Uterus (tissue), 3 donors: ENCODE measurements at regions not wholly inside any gene's neighbourhood (a gene's known extent, or its start where the extent isn't known, plus 50 kb on each side); places are given as distances from the start of the nearest gene placed in this dataset.

ENCODE experiments used
- DNase-seq, 2 donors: peaks; one replicate each; pipeline ENCODE4 v3.0.0-alpha.2; 2019 to 2020
- H3K27ac ChIP-seq, 2 donors: fragments of 200-600 bp; sonication (generic); 1 replicate in 1 of 2; 2 replicates in 1 of 2; pipeline ENCODE4 v1.5.1; 2016 to 2018
- H3K27me3 ChIP-seq, 2 donors: fragments of 200-600 bp; sonication (generic); one replicate each; pipeline ENCODE4 v1.5.1; 2018 to 2019; ENCODE audit warnings: control low read depth in 1 of 2
- H3K36me3 ChIP-seq, 2 donors: fragments of 200-600 bp; sonication (generic); one replicate each; pipeline ENCODE4 v1.5.1; 2019; ENCODE audit warnings: control low read depth in 1 of 2
- H3K4me1 ChIP-seq, 2 donors: fragments of 200-600 bp; sonication (generic); one replicate each; pipeline ENCODE4 v1.5.1; 2018 to 2019; ENCODE audit warnings: control low read depth in 1 of 2
- H3K4me3 ChIP-seq, 2 donors: fragments of 200-600 bp; sonication (generic); 1 replicate in 1 of 2; 2 replicates in 1 of 2; pipeline ENCODE4 v1.5.1; 2018 to 2019; ENCODE audit warnings: mild to moderate bottlenecking in 1 of 2
- H3K9me3 ChIP-seq, 2 donors: fragments of 200-600 bp; sonication (generic); one replicate each; pipeline ENCODE4 v1.5.1; 2019; ENCODE audit warnings: control low read depth in 1 of 2
- POLR2A ChIP-seq, 2 donors: fragments of 450-650 bp; IDR thresholded peaks; one replicate each; pipeline ENCODE4 v1.6.1; 2016; ENCODE audit warnings: antibody characterized with exemption in 2 of 2, mild to moderate bottlenecking in 1 of 2, moderate library complexity in 1 of 2
- intact Hi-C: fragments of 100-400 bp; cut with DNase I; formaldehyde crosslinking; loops from one replicate; pipeline ENCODE4 v1.15.1; 2023; ENCODE audit warnings: low total_unique reads
- TF ChIP-seq, protein P1 (sequence below), 4 experiments: fragments of 200-600 bp in 2 of 4; fragments of 450-650 bp in 2 of 4; sonication (generic) in 2 of 4; IDR thresholded peaks; one replicate each; pipeline ENCODE4 v1.5.1; 2016 to 2019; ENCODE audit warnings: antibody characterized with exemption in 4 of 4, mild to moderate bottlenecking in 2 of 4, moderate library complexity in 1 of 4
- donor health status: DM: yes; HTN: yes; CAD: no.

- no peaks in the 10 kb centered on the region for H3K9me3 ChIP-seq
- no peak for DNase-seq
- no peaks in the 10 kb centered on the region for H3K36me3 ChIP-seq
- intact Hi-C loops: no loop called here
- H3K4me1 ChIP-seq: no peaks in the 10 kb centered on the region
- H3K27me3 ChIP-seq: no peaks in the 10 kb centered on the region
- H3K4me3 ChIP-seq: no peak overlapping the region
- H3K27ac ChIP-seq: no peak overlapping the region
- TF ChIP-seq, protein P1, sequence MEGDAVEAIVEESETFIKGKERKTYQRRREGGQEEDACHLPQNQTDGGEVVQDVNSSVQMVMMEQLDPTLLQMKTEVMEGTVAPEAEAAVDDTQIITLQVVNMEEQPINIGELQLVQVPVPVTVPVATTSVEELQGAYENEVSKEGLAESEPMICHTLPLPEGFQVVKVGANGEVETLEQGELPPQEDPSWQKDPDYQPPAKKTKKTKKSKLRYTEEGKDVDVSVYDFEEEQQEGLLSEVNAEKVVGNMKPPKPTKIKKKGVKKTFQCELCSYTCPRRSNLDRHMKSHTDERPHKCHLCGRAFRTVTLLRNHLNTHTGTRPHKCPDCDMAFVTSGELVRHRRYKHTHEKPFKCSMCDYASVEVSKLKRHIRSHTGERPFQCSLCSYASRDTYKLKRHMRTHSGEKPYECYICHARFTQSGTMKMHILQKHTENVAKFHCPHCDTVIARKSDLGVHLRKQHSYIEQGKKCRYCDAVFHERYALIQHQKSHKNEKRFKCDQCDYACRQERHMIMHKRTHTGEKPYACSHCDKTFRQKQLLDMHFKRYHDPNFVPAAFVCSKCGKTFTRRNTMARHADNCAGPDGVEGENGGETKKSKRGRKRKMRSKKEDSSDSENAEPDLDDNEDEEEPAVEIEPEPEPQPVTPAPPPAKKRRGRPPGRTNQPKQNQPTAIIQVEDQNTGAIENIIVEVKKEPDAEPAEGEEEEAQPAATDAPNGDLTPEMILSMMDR (IDR thresholded peaks at IDR 0.05): no peak
- no peak for TF ChIP-seq POLR2A (IDR thresholded peaks at IDR 0.05)
Measured at GRCh38 chr4:57926311-57926710, 816.1 kb upstream of the IGFBP7 start.

DNA sequence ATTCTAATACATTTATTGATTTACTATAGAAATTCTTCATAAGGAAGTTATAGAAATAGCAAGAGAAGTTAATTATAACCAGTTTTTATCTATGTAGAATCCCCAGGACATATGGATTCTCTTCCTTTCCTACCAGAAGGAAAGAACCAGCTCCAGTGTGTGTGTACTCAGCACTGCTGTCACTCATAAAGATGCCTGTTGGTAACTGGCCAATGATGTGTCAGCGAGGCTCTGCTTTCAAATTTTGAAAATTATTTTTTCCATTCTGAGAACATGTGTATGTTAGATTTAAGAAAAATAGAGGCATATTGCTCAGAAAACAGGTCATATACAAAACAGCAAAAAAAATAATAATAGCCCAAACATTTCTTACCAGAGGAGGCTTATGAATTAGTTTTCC is 814.8 kb upstream of the IGFBP7 start:
- no peaks in the 10 kb centered on the region for H3K27me3 ChIP-seq
- no peak overlapping the region for H3K27ac ChIP-seq
- no peaks in the 10 kb centered on the region for H3K9me3 ChIP-seq
- TF ChIP-seq, protein P1 (IDR thresholded peaks at IDR 0.05): no peak
- no peak for TF ChIP-seq POLR2A (IDR thresholded peaks at IDR 0.05)
- intact Hi-C loops: no loop called here
- H3K36me3 ChIP-seq: no peaks in the 10 kb centered on the region
- DNase-seq: no peak
- no peaks in the 10 kb centered on the region for H3K4me1 ChIP-seq
- H3K4me3 ChIP-seq: no peak overlapping the region

- TF ChIP-seq POLR2A (IDR thresholded peaks at IDR 0.05): no peak
- TF ChIP-seq, protein P1 (IDR thresholded peaks at IDR 0.05): no peak
- Histone ChIP-seq H3K27me3 (no peaks in the 10 kb centered on the region), H3K36me3 (no peaks in the 10 kb centered on the region), H3K4me3 (no peak overlapping the region), H3K4me1 (no peaks in the 10 kb centered on the region), H3K27ac (no peak overlapping the region), H3K9me3 (no peaks in the 10 kb centered on the region)
- intact Hi-C loops: no loop called here
- DNase-seq: no peak
Measured at GRCh38 chr4:57916479-57916878, 806.3 kb upstream of the IGFBP7 start.

- no peak for DNase-seq
- Histone ChIP-seq H3K9me3 (no peaks in the 10 kb centered on the region), H3K4me3 (no peak overlapping the region), H3K27me3 (no peaks in the 10 kb centered on the region), H3K27ac (no peak overlapping the region), H3K36me3 (no peaks in the 10 kb centered on the region), H3K4me1 (no peaks in the 10 kb centered on the region)
- no peak for TF ChIP-seq POLR2A (IDR thresholded peaks at IDR 0.05)
- TF ChIP-seq, protein P1 (IDR thresholded peaks at IDR 0.05): no peak
- intact Hi-C loops: no loop called here
Measured at GRCh38 chr4:57911203-57911602, 801.0 kb upstream of the IGFBP7 start.

DNA sequence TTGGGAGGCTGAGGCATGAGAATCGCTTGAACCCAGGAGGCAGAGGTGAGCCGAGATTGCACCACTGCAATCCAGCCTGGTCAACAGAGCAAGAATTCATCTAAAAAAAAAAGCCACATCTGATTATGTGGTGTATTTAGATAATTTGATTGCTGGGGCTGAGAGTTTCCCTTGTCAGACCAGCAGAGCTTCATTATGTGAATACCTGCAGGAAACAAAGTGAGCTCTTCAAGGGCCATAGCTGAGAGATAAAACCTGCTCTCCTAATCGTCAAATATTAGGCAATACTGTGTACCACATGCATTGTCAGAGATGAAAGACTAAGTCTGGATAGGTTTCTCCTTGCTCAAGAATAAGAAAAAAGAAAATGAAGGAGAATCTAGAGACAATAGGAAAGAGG is 800.0 kb upstream of the IGFBP7 start:
- intact Hi-C loops: no loop called here
- Histone ChIP-seq H3K27ac (no peak overlapping the region), H3K4me1 (no peaks in the 10 kb centered on the region), H3K27me3 (no peaks in the 10 kb centered on the region), H3K36me3 (no peaks in the 10 kb centered on the region), H3K4me3 (no peak overlapping the region), H3K9me3 (no peaks in the 10 kb centered on the region)
- DNase-seq: no peak
- TF ChIP-seq POLR2A (IDR thresholded peaks at IDR 0.05): no peak
- TF ChIP-seq, protein P1 (IDR thresholded peaks at IDR 0.05): no peak
